Gastroesophageal sphincter (tissue), 4 donors: ENCODE measurements at regions not wholly inside any gene's neighbourhood (a gene's known extent, or its start where the extent isn't known, plus 50 kb on each side); places are given as distances from the start of the nearest gene placed in this dataset.

ENCODE experiments used
- ATAC-seq: fragments of 150-250 bp; one replicate; pipeline ENCODE4 v1.9.1; 2016; ENCODE audit warnings: mild to moderate bottlenecking, moderate library complexity
- H3K27ac ChIP-seq, 4 donors: fragments of 200-600 bp; sonication (generic) in 3 of 4; 1 replicate in 3 of 4; 2 replicates in 1 of 4; pipeline ENCODE4 v1.5.1; 2016 to 2019
- H3K27me3 ChIP-seq: fragments of 200-600 bp; sonication (generic); one replicate; pipeline ENCODE4 v1.5.1; 2019
- H3K36me3 ChIP-seq, 2 donors: fragments of 200-600 bp; sonication (generic); one replicate each; pipeline ENCODE4 v1.5.1; 2019; ENCODE audit warnings: control low read depth in 1 of 2
- H3K4me1 ChIP-seq, 3 donors: fragments of 200-600 bp; sonication (generic); 1 replicate in 2 of 3; 2 replicates in 1 of 3; pipeline ENCODE4 v1.5.1; 2016 to 2019; ENCODE audit warnings: control low read depth in 2 of 3
- H3K4me3 ChIP-seq, 2 donors: fragments of 200-600 bp; sonication (generic); one replicate each; pipeline ENCODE4 v1.5.1; 2019; ENCODE audit warnings: mild to moderate bottlenecking in 1 of 2, moderate library complexity in 1 of 2
- H3K9me3 ChIP-seq, 3 donors: fragments of 200-600 bp; sonication (generic); one replicate each; pipeline ENCODE4 v1.5.1; 2017 to 2019; ENCODE audit warnings: control low read depth in 2 of 3
- CTCF ChIP-seq, 4 experiments: fragments of 200-600 bp in 2 of 4; fragments of 450-650 bp in 2 of 4; sonication (generic) in 1 of 4; IDR thresholded peaks; one replicate each; pipeline ENCODE4 v1.5.1; 2017 to 2019; ENCODE audit warnings: antibody characterized with exemption in 4 of 4, mild to moderate bottlenecking in 2 of 4, moderate library complexity in 2 of 4
- EP300 ChIP-seq: sonication (generic); formaldehyde crosslinking; IDR thresholded peaks from one replicate; pipeline ENCODE4 v1.6.1; 2017; ENCODE audit warnings: antibody characterized with exemption, mild to moderate bottlenecking
- POLR2A ChIP-seq, 2 donors: fragments of 450-650 bp; IDR thresholded peaks; one replicate each; pipeline ENCODE4 v1.6.1; 2017; ENCODE audit warnings: antibody characterized with exemption in 2 of 2, mild to moderate bottlenecking in 2 of 2, moderate library complexity in 1 of 2
- POLR2AphosphoS5 ChIP-seq: sonication (generic); formaldehyde crosslinking; IDR thresholded peaks from one replicate; pipeline ENCODE4 v1.6.1; 2017; ENCODE audit warnings: antibody characterized with exemption
- WGBS, 2 donors: methylation state at CpG; one replicate each; pipeline ENCODE4 v1.1.5; 2018; ENCODE audit warnings: low coverage in 1 of 2; 5-methylcytosine and 5-hydroxymethylcytosine counted together

- 82 to 93% methylated on average over 3 to 6 of the region's 9 CpGs for WGBS, 2 donors
- no peaks in the 10 kb centered on the region for H3K36me3 ChIP-seq
- H3K27me3 ChIP-seq = peaks cover 12% of the 10 kb centered on the region
- no peak overlapping the region for H3K4me3 ChIP-seq
- peaks cover 0 to 7% (median 0%) of the 10 kb centered on the region in 3 donors for H3K9me3 ChIP-seq
- no peak for ATAC-seq
- no peak overlapping the region for H3K27ac ChIP-seq
- TF ChIP-seq EP300 = no peak
- no peak for TF ChIP-seq POLR2AphosphoS5
- TF ChIP-seq POLR2A (IDR thresholded peaks at IDR 0.05) = no peak
- TF ChIP-seq CTCF (IDR thresholded peaks at IDR 0.05) = no peak
- H3K4me1 ChIP-seq = no peaks in the 10 kb centered on the region
Observed at GRCh38 chr22:27566602-27567001, 235.0 kb downstream of the MN1 start.

GRCh38 chr22:27568265-27568664 lies 233.3 kb downstream of the MN1 start:
- TF ChIP-seq POLR2A (IDR thresholded peaks at IDR 0.05) = no peak
- TF ChIP-seq CTCF (IDR thresholded peaks at IDR 0.05) = no peak
- no peak for TF ChIP-seq EP300
- no peak for TF ChIP-seq POLR2AphosphoS5
- no peak overlapping the region for H3K4me3 ChIP-seq
- peaks cover 27% of the 10 kb centered on the region for H3K27me3 ChIP-seq
- peaks cover 0 to 18% (median 0%) of the 10 kb centered on the region in 3 donors for H3K9me3 ChIP-seq
- peaks cover 0 to 3% (median 0%) of the 10 kb centered on the region in 3 donors for H3K4me1 ChIP-seq
- WGBS, 2 donors = 63 to 100% methylated on average over 3 to 4 of the region's 4 CpGs
- no peak for ATAC-seq
- H3K36me3 ChIP-seq = no peaks in the 10 kb centered on the region
- no peak overlapping the region for H3K27ac ChIP-seq

- no peak overlapping the region for H3K27ac ChIP-seq
- peaks cover 34% of the 10 kb centered on the region for H3K27me3 ChIP-seq
- TF ChIP-seq POLR2AphosphoS5 = no peak
- TF ChIP-seq CTCF (IDR thresholded peaks at IDR 0.05) = no peak
- TF ChIP-seq EP300 = no peak
- TF ChIP-seq POLR2A (IDR thresholded peaks at IDR 0.05) = no peak
- WGBS, 2 donors = 48 to 84% methylated on average over 5 to 8 of the region's 12 CpGs
- ATAC-seq = no peak
- peaks cover 0 to 12% (median 0%) of the 10 kb centered on the region in 3 donors for H3K9me3 ChIP-seq
- peaks cover 0 to 10% (median 0%) of the 10 kb centered on the region in 3 donors for H3K4me1 ChIP-seq
- no peaks in the 10 kb centered on the region for H3K36me3 ChIP-seq
- no peak overlapping the region for H3K4me3 ChIP-seq
Observed at GRCh38 chr22:27571463-27572277, 229.9 kb downstream of the MN1 start.

- Histone ChIP-seq H3K9me3 (peaks cover 0 to 12% (median 0%) of the 10 kb centered on the region in 3 donors), H3K4me3 (no peak overlapping the region), H3K36me3 (no peaks in the 10 kb centered on the region), H3K27ac (no peak overlapping the region), H3K27me3 (peaks cover 34% of the 10 kb centered on the region), H3K4me1 (peaks cover 0 to 16% (median 0%) of the 10 kb centered on the region in 3 donors)
- TF ChIP-seq POLR2AphosphoS5 (no peak), POLR2A (IDR thresholded peaks at IDR 0.05) (no peak), CTCF (IDR thresholded peaks at IDR 0.05) (no peak), EP300 (no peak)
- WGBS, 2 donors = no CpG with 5 or more reads among the region's 2 CpGs
- no peak for ATAC-seq
Observed at GRCh38 chr22:27572278-27572666, 229.3 kb downstream of the MN1 start.
